Calu3 (cell line): ENCODE measurements at regions not wholly inside any gene's neighbourhood (a gene's known extent, or its start where the extent isn't known, plus 50 kb on each side); places are given as distances from the start of the nearest gene placed in this dataset.

ENCODE experiments used
- BruUV-seq: library from RNA; stranded (reverse); fragments of 400-500 nt; replicated peaks from 2 replicates; lab custom pipeline; 2021; lab: Mats Ljungman, UMichigan
- CTCF ChIA-PET: fragments of 300-600 bp; sonication (Branson Sonifier 250); formaldehyde crosslinking; loops from one replicate; lab custom pipeline; 2022; ENCODE audit warnings: antibody characterized with exemption; lab: Charles Lee
- DNase-seq: peaks from one replicate; pipeline ENCODE4 v3.0.0; 2022
- H3K27ac Mint-ChIP-seq: one replicate; pipeline ENCODE4 v1.8.0; 2022; ENCODE audit warnings: mixed read lengths; ENCODE audit not compliant: unreplicated experiment
- H3K27me3 Mint-ChIP-seq: one replicate; pipeline ENCODE4 v1.8.0; 2022; ENCODE audit warnings: mixed read lengths; ENCODE audit not compliant: unreplicated experiment
- H3K36me3 Mint-ChIP-seq: one replicate; pipeline ENCODE4 v1.8.0; 2022; ENCODE audit warnings: mild to moderate bottlenecking, moderate library complexity, mixed read lengths; ENCODE audit not compliant: insufficient read depth, unreplicated experiment
- H3K4me1 Mint-ChIP-seq: one replicate; pipeline ENCODE4 v1.8.0; 2022; ENCODE audit warnings: mild to moderate bottlenecking, low read depth, mixed read lengths; ENCODE audit not compliant: unreplicated experiment
- H3K4me3 Mint-ChIP-seq: one replicate; pipeline ENCODE4 v1.8.0; 2022; ENCODE audit warnings: mild to moderate bottlenecking, low read depth, moderate library complexity, mixed read lengths; ENCODE audit not compliant: unreplicated experiment
- H3K9me3 Mint-ChIP-seq: one replicate; pipeline ENCODE4 v1.8.0; 2022; ENCODE audit warnings: low read depth, mixed read lengths; ENCODE audit not compliant: unreplicated experiment
- CTCF ChIP-seq: fragments of 200-600 bp; IDR thresholded peaks from one replicate; pipeline ENCODE4 v1.8.0; 2022; ENCODE audit warnings: antibody characterized with exemption; ENCODE audit not compliant: unreplicated experiment
- intact Hi-C: fragments of 100-400 bp; cut with micrococcal nuclease; formaldehyde crosslinking; loops from one replicate; pipeline ENCODE4 v1.10.0; 2022; ENCODE audit not compliant: unreplicated experiment

GRCh38 chr10:28959850-28960501 is 282.7 kb downstream of the BAMBI start:
- BruUV-seq, result no TSS peak
- H3K4me3 Mint-ChIP-seq, result no peak overlapping the region
- H3K27ac Mint-ChIP-seq, result no peak overlapping the region
- H3K9me3 Mint-ChIP-seq, result no peaks in the 10 kb centered on the region
- CTCF ChIA-PET, result no interaction called here
- intact Hi-C loops, result no loop called here
- H3K27me3 Mint-ChIP-seq, result no peaks in the 10 kb centered on the region
- no peaks in the 10 kb centered on the region for H3K4me1 Mint-ChIP-seq
- no peaks in the 10 kb centered on the region for H3K36me3 Mint-ChIP-seq
- TF ChIP-seq CTCF, result no peak
- DNase-seq, result no peak

DNA sequence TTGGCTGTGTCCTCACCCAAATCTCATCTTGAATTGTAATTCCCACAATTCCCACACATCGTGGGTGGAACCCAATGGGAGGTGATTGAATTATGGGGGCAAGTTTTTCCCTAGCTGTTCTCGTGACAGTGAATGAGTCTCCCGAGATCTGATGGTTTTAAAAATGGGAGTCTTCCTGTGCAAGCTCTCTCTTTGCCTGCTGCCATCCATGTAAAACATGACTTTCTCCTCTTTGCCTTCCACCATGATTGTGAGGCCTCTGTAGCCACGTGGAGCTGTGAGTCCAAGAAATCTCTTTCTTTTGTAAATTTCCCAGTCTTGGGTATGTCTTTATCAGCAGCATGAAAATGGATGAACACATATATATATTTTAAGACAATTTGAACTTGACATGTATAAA is 285.4 kb downstream of the BAMBI start:
- no peak for TF ChIP-seq CTCF
- DNase-seq, result no peak
- CTCF ChIA-PET, result interaction anchor here (1.1 kb wide), 1 partner anchor 14 kb away, joined by 3 read pairs; no protein-coding TSS in a partner anchor
- intact Hi-C loops, result no loop called here
- Mint-ChIP-seq H3K27ac (no peak overlapping the region), H3K4me3 (no peak overlapping the region), H3K9me3 (no peaks in the 10 kb centered on the region), H3K36me3 (no peaks in the 10 kb centered on the region), H3K4me1 (no peaks in the 10 kb centered on the region), H3K27me3 (no peaks in the 10 kb centered on the region)
- no TSS peak for BruUV-seq

DNA sequence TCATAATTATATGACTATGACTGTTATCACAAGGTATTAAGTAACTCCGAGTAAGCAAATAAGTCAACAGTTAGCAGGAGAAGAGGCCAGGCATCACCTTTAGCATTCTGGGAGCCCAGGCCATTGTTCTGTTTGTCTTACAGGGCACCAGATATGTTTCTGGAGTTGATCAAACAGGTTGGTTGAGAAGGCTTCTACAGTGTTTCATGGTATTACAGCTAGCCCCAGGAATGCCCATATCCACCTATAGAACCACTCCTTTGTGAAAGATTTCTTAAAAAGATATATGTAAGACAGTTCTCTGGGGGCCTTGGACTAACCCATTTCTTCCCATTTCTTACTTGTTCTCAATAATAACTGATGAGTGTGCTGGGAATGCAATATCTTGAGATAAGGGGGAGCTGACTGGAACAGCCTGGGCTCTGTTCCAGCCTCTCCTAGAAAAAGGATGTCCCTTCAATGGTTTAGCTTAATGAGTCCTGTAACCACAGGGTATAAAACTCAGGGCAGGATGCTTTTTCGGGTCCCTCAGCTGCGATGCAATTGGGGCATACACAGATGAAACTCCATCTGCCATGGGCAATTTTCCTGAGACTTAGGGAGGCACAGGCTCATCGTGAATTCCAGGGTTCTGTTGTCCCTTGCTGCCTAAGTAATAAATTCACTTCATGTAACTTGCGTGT is 286.4 kb downstream of the BAMBI start:
- no peaks in the 10 kb centered on the region for H3K9me3 Mint-ChIP-seq
- intact Hi-C loops, result no loop called here
- no peak for TF ChIP-seq CTCF

DNA sequence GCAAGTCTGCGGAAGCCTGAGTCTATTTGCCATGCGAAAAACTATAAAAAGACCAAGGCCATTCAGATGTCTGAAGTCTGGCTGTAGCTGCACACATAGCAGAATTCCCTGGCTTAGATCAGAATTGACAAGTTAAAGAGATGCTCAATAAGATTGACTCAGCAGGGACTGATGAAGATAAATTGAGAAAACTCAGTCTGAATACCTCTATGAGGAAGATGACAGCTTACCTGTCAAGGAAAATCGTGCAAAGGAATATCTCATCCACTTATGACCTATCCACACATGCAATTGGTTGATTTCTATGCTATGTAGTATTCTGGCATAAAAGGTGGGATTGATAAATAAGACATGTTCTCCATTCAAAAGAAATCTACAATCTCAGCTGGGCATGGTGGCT is 288.6 kb downstream of the BAMBI start:
- CTCF ChIA-PET, result no interaction called here
- BruUV-seq, result no TSS peak
- no peaks in the 10 kb centered on the region for H3K9me3 Mint-ChIP-seq
- no peak for TF ChIP-seq CTCF
- DNase-seq, result no peak
- no peaks in the 10 kb centered on the region for H3K36me3 Mint-ChIP-seq
- no peaks in the 10 kb centered on the region for H3K4me1 Mint-ChIP-seq
- H3K27ac Mint-ChIP-seq, result no peak overlapping the region
- no peaks in the 10 kb centered on the region for H3K27me3 Mint-ChIP-seq
- intact Hi-C loops, result no loop called here
- no peak overlapping the region for H3K4me3 Mint-ChIP-seq

More for the DNA sequence above, 286.4 kb downstream of the BAMBI start:
- no peaks in the 10 kb centered on the region for H3K27me3 Mint-ChIP-seq
- H3K4me3 Mint-ChIP-seq, result no peak overlapping the region
- DNase-seq, result no peak
- H3K4me1 Mint-ChIP-seq, result no peaks in the 10 kb centered on the region
- H3K36me3 Mint-ChIP-seq, result no peaks in the 10 kb centered on the region
- CTCF ChIA-PET, result interaction anchor here (1.1 kb wide), 1 partner anchor 13 kb away, joined by 3 read pairs; no protein-coding TSS in a partner anchor
- no peak overlapping the region for H3K27ac Mint-ChIP-seq
- no TSS peak for BruUV-seq
